ENCODE measurements at regions not wholly inside any gene's neighbourhood (a gene's known extent, or its start where the extent isn't known, plus 50 kb on each side); places are given as distances from the start of the nearest gene placed in this dataset.

GRCh38 chr7:84578825-84579224, 384.2 kb upstream of the SEMA3A start:
- TF ChIP-seq CTCF (IDR thresholded peaks at IDR 0.05; ENCODE audit: poor library complexity, severe bottlenecking): no peak
- ATAC-seq (ENCODE audit: low read depth): no peak
- Histone ChIP-seq H3K27ac (ENCODE audit: poor library complexity, severe bottlenecking) (no peak overlapping the region), H3K9me3 (ENCODE audit: severe bottlenecking) (no peaks in the 10 kb centered on the region), H3K27me3 (ENCODE audit: insufficient read depth, poor library complexity, severe bottlenecking) (no peaks in the 10 kb centered on the region), H3K36me3 (ENCODE audit: low read depth) (no peaks in the 10 kb centered on the region), H3K4me3 (ENCODE audit: severe bottlenecking) (no peak overlapping the region), H3K4me1 (ENCODE audit: insufficient read depth, poor library complexity, severe bottlenecking) (no peaks in the 10 kb centered on the region)
- no peak for DNase-seq (ENCODE audit: low spot score)

- H3K9me3 ChIP-seq (ENCODE audit: severe bottlenecking): no peaks in the 10 kb centered on the region
- H3K4me1 ChIP-seq (ENCODE audit: insufficient read depth, poor library complexity, severe bottlenecking): no peaks in the 10 kb centered on the region
- DNase-seq (ENCODE audit: low spot score): no peak
- no peak for TF ChIP-seq CTCF (IDR thresholded peaks at IDR 0.05; ENCODE audit: poor library complexity, severe bottlenecking)
- no peaks in the 10 kb centered on the region for H3K36me3 ChIP-seq (ENCODE audit: low read depth)
- no peaks in the 10 kb centered on the region for H3K27me3 ChIP-seq (ENCODE audit: insufficient read depth, poor library complexity, severe bottlenecking)
- H3K4me3 ChIP-seq (ENCODE audit: severe bottlenecking): no peak overlapping the region
- ATAC-seq (ENCODE audit: low read depth): no peak
- no peak overlapping the region for H3K27ac ChIP-seq (ENCODE audit: poor library complexity, severe bottlenecking)
Measured at GRCh38 chr7:84568781-84569180, 374.2 kb upstream of the SEMA3A start.

GRCh38 chr7:84565345-84566074, 370.9 kb upstream of the SEMA3A start:
- no peak for TF ChIP-seq CTCF (IDR thresholded peaks at IDR 0.05; ENCODE audit: poor library complexity, severe bottlenecking)
- H3K9me3 ChIP-seq (ENCODE audit: severe bottlenecking): no peaks in the 10 kb centered on the region
- H3K4me3 ChIP-seq (ENCODE audit: severe bottlenecking): no peak overlapping the region
- no peaks in the 10 kb centered on the region for H3K4me1 ChIP-seq (ENCODE audit: insufficient read depth, poor library complexity, severe bottlenecking)
- no peak for ATAC-seq (ENCODE audit: low read depth)
- DNase-seq (ENCODE audit: low spot score): no peak
- H3K27me3 ChIP-seq (ENCODE audit: insufficient read depth, poor library complexity, severe bottlenecking): no peaks in the 10 kb centered on the region
- H3K36me3 ChIP-seq (ENCODE audit: low read depth): no peaks in the 10 kb centered on the region
- H3K27ac ChIP-seq (ENCODE audit: poor library complexity, severe bottlenecking): no peak overlapping the region

GRCh38 chr7:84553711-84554110, 359.1 kb upstream of the SEMA3A start:
- H3K27ac ChIP-seq (ENCODE audit: poor library complexity, severe bottlenecking): no peak overlapping the region
- DNase-seq (ENCODE audit: low spot score): no peak
- no peaks in the 10 kb centered on the region for H3K36me3 ChIP-seq (ENCODE audit: low read depth)
- TF ChIP-seq CTCF (IDR thresholded peaks at IDR 0.05; ENCODE audit: poor library complexity, severe bottlenecking): no peak
- no peak for ATAC-seq (ENCODE audit: low read depth)
- H3K4me3 ChIP-seq (ENCODE audit: severe bottlenecking): no peak overlapping the region
- no peaks in the 10 kb centered on the region for H3K4me1 ChIP-seq (ENCODE audit: insufficient read depth, poor library complexity, severe bottlenecking)
- peaks cover 10% of the 10 kb centered on the region for H3K9me3 ChIP-seq (ENCODE audit: severe bottlenecking)
- H3K27me3 ChIP-seq (ENCODE audit: insufficient read depth, poor library complexity, severe bottlenecking): no peaks in the 10 kb centered on the region

GRCh38 chr7:84549409-84549808, 354.8 kb upstream of the SEMA3A start:
- H3K4me1 ChIP-seq (ENCODE audit: insufficient read depth, poor library complexity, severe bottlenecking): no peaks in the 10 kb centered on the region
- ATAC-seq (ENCODE audit: low read depth) (no peak), DNase-seq (ENCODE audit: low spot score) (no peak)
- H3K27ac ChIP-seq (ENCODE audit: poor library complexity, severe bottlenecking): no peak overlapping the region
- no peaks in the 10 kb centered on the region for H3K9me3 ChIP-seq (ENCODE audit: severe bottlenecking)
- H3K36me3 ChIP-seq (ENCODE audit: low read depth): no peaks in the 10 kb centered on the region
- H3K27me3 ChIP-seq (ENCODE audit: insufficient read depth, poor library complexity, severe bottlenecking): no peaks in the 10 kb centered on the region
- TF ChIP-seq CTCF (IDR thresholded peaks at IDR 0.05; ENCODE audit: poor library complexity, severe bottlenecking): no peak
- H3K4me3 ChIP-seq (ENCODE audit: severe bottlenecking): no peak overlapping the region

All from RWPE2 (cell line).